ENCODE measurements at regions not wholly inside any gene's neighbourhood (a gene's known extent, or its start where the extent isn't known, plus 50 kb on each side); places are given as distances from the start of the nearest gene placed in this dataset.

- DNase-seq, result no peak
Observed at GRCh38 chr7:89926194-89926593, 228.1 kb upstream of the STEAP1 start.

GRCh38 chr7:89926701-89927100, 227.6 kb upstream of the STEAP1 start:
- DNase-seq, result no peak

GRCh38 chr7:89927762-89928161, 226.5 kb upstream of the STEAP1 start:
- DNase-seq, result no peak

GRCh38 chr7:89928451-89928850, 225.8 kb upstream of the STEAP1 start:
- no peak for DNase-seq

- DNase-seq, result no peak
Observed at GRCh38 chr7:89934101-89934500, 220.2 kb upstream of the STEAP1 start.

GRCh38 chr7:89943525-89944050, 210.7 kb upstream of the STEAP1 start:
- DNase-seq, result no peak

- no peak for DNase-seq
Observed at GRCh38 chr7:89958525-89959068, 195.7 kb upstream of the STEAP1 start.

GRCh38 chr7:89966067-89966664, 188.1 kb upstream of the STEAP1 start:
- no peak for DNase-seq

- DNase-seq, result no peak
Observed at GRCh38 chr7:89975577-89975976, 178.7 kb upstream of the STEAP1 start.

GRCh38 chr7:89987665-89988064, 166.6 kb upstream of the STEAP1 start:
- no peak for DNase-seq

GRCh38 chr7:89988074-89988473, 166.2 kb upstream of the STEAP1 start:
- DNase-seq, result no peak

- no peak for DNase-seq
Observed at GRCh38 chr7:89989454-89989853, 164.8 kb upstream of the STEAP1 start.

GRCh38 chr7:89994483-89994882, 159.8 kb upstream of the STEAP1 start:
- DNase-seq, result no peak

GRCh38 chr7:89998554-89998953, 155.7 kb upstream of the STEAP1 start:
- no peak for DNase-seq

- DNase-seq, result no peak
Observed at GRCh38 chr7:90005836-90006235, 148.4 kb upstream of the STEAP1 start.

GRCh38 chr7:90007001-90007654, 147.1 kb upstream of the STEAP1 start:
- DNase-seq, result no peak

GRCh38 chr7:90007831-90008230, 146.4 kb upstream of the STEAP1 start:
- no peak for DNase-seq

- no peak for DNase-seq
Observed at GRCh38 chr7:90022213-90022612, 132.1 kb upstream of the STEAP1 start.

GRCh38 chr7:90025771-90026170, 128.5 kb upstream of the STEAP1 start:
- DNase-seq, result no peak

GRCh38 chr7:90033850-90034249, 120.4 kb upstream of the STEAP1 start:
- no peak for DNase-seq

- no peak for DNase-seq
Observed at GRCh38 chr7:90053094-90053493, 101.2 kb upstream of the STEAP1 start.

GRCh38 chr7:90061077-90061476, 93.2 kb upstream of the STEAP1 start:
- DNase-seq, result no peak

GRCh38 chr7:90064370-90064769, 89.9 kb upstream of the STEAP1 start:
- no peak for DNase-seq

Measured in anterior cingulate cortex (tissue), 58 donors.